ENCODE measurements at regions not wholly inside any gene's neighbourhood (a gene's known extent, or its start where the extent isn't known, plus 50 kb on each side); places are given as distances from the start of the nearest gene placed in this dataset.

- H3K36me3 ChIP-seq: no peaks in the 10 kb centered on the region
Observed at GRCh38 chr20:22951966-22952365, 83.1 kb upstream of the SSTR4 start.

GRCh38 chr20:22954661-22955060 is 80.5 kb upstream of the SSTR4 start:
- no peaks in the 10 kb centered on the region for H3K36me3 ChIP-seq
- WGBS: 95% methylated on average over 3 of the region's 3 CpGs
- intact Hi-C loops (cut with DNase I): no loop called here
- no peak for DNase-seq (ENCODE audit: low spot score)
- no peaks in the 10 kb centered on the region for H3K4me1 ChIP-seq (replicated peaks)
- H3K4me3 ChIP-seq: no peak overlapping the region
- no peaks in the 10 kb centered on the region for H3K9me3 ChIP-seq
- H3K27ac ChIP-seq: no peak overlapping the region
- no peaks in the 10 kb centered on the region for H3K27me3 ChIP-seq (replicated peaks; ENCODE audit: insufficient read depth)
- no peak for TF ChIP-seq CTCF (IDR thresholded peaks at IDR 0.05)
- TF ChIP-seq POLR2A (IDR thresholded peaks at IDR 0.05): no peak
- TF ChIP-seq POLR2AphosphoS5 (IDR thresholded peaks at IDR 0.05): no peak

More at GRCh38 chr20:22951966-22952365, 83.1 kb upstream of the SSTR4 start:
- Histone ChIP-seq H3K4me1 (replicated peaks) (no peaks in the 10 kb centered on the region), H3K4me3 (no peak overlapping the region), H3K27ac (no peak overlapping the region), H3K9me3 (no peaks in the 10 kb centered on the region), H3K27me3 (replicated peaks; ENCODE audit: insufficient read depth) (no peaks in the 10 kb centered on the region)
- TF ChIP-seq CTCF (IDR thresholded peaks at IDR 0.05): no peak
- TF ChIP-seq POLR2AphosphoS5 (IDR thresholded peaks at IDR 0.05): no peak
- TF ChIP-seq POLR2A (IDR thresholded peaks at IDR 0.05): no peak
- DNase-seq (ENCODE audit: low spot score): no peak
- intact Hi-C loops (cut with DNase I): no loop called here
- WGBS: 90% methylated on average over 1 of the region's 1 CpG

- intact Hi-C loops (cut with DNase I): no loop called here
- Histone ChIP-seq H3K9me3 (no peaks in the 10 kb centered on the region), H3K27ac (no peak overlapping the region), H3K27me3 (replicated peaks; ENCODE audit: insufficient read depth) (no peaks in the 10 kb centered on the region), H3K4me3 (no peak overlapping the region), H3K4me1 (replicated peaks) (no peaks in the 10 kb centered on the region), H3K36me3 (no peaks in the 10 kb centered on the region)
- TF ChIP-seq CTCF (IDR thresholded peaks at IDR 0.05) (no peak), POLR2AphosphoS5 (IDR thresholded peaks at IDR 0.05) (no peak), POLR2A (IDR thresholded peaks at IDR 0.05) (no peak)
- DNase-seq (ENCODE audit: low spot score): no peak
- WGBS: 89% methylated on average over 6 of the region's 6 CpGs
Observed at GRCh38 chr20:22958390-22958789, 76.7 kb upstream of the SSTR4 start.

GRCh38 chr20:22962567-22963439 is 72.3 kb upstream of the SSTR4 start:
- H3K4me1 ChIP-seq (replicated peaks): no peaks in the 10 kb centered on the region
- intact Hi-C loops (cut with DNase I): no loop called here
- WGBS: 35% methylated on average over 3 of the region's 3 CpGs
- no peak overlapping the region for H3K27ac ChIP-seq
- no peaks in the 10 kb centered on the region for H3K36me3 ChIP-seq
- H3K27me3 ChIP-seq (replicated peaks; ENCODE audit: insufficient read depth): peaks cover 5% of the 10 kb centered on the region
- no peak overlapping the region for H3K4me3 ChIP-seq
- DNase-seq (ENCODE audit: low spot score): no peak
- TF ChIP-seq POLR2AphosphoS5 (IDR thresholded peaks at IDR 0.05) (no peak), POLR2A (IDR thresholded peaks at IDR 0.05) (no peak), CTCF (IDR thresholded peaks at IDR 0.05) (no peak)
- H3K9me3 ChIP-seq: no peaks in the 10 kb centered on the region

- no peak overlapping the region for H3K27ac ChIP-seq
- no peaks in the 10 kb centered on the region for H3K36me3 ChIP-seq
- intact Hi-C loops (cut with DNase I): no loop called here
- no peaks in the 10 kb centered on the region for H3K9me3 ChIP-seq
- TF ChIP-seq POLR2A (IDR thresholded peaks at IDR 0.05) (no peak), POLR2AphosphoS5 (IDR thresholded peaks at IDR 0.05) (no peak), CTCF (IDR thresholded peaks at IDR 0.05) (no peak)
- DNase-seq (ENCODE audit: low spot score): no peak
- peaks cover 5% of the 10 kb centered on the region for H3K27me3 ChIP-seq (replicated peaks; ENCODE audit: insufficient read depth)
- H3K4me1 ChIP-seq (replicated peaks): no peaks in the 10 kb centered on the region
- no peak overlapping the region for H3K4me3 ChIP-seq
- 85% methylated on average over 3 of the region's 3 CpGs for WGBS
Observed at GRCh38 chr20:22963581-22963980, 71.5 kb upstream of the SSTR4 start.

All from prostate gland (tissue), 2 donors.